ENCODE measurements at regions not wholly inside any gene's neighbourhood (a gene's known extent, or its start where the extent isn't known, plus 50 kb on each side); places are given as distances from the start of the nearest gene placed in this dataset.

DNA sequence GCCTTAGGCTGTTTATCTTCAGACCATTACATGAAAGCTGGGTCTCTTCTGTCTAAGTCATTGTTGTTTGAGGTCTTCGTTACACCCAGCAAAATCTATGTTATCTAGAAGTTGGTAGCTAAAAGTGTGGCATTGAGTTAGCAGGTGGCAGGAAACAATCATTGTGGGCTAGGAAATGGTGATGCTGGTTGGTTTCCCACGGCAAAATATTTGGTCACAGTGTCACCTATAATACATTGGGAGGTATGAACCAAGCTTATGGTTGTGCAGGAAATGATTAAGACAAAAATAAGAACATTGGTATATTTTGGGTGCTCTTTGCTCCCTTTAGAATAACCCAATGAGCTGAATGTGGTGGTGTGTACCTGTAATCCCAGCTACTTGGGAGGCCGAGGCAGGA lies 169.7 kb downstream of the TRIM33 start:
- Histone ChIP-seq H3K4me3 (replicated peaks in 1 of 2; ENCODE audit: low read depth in 1 of 2, low read length in 2 of 2) (no peak overlapping the region), H3K4me1 (ENCODE audit: control insufficient read depth in 1 of 2, insufficient read depth in 2 of 2, low read length in 2 of 2) (peaks cover 0 to 5% of the 10 kb centered on the region in 2 experiments; a peak in 1 of 4 replicates), H3K9me3 (ENCODE audit: control insufficient read depth in 1 of 2, insufficient read depth in 1 of 2, low read depth in 1 of 2, low read length in 2 of 2) (no peaks in the 10 kb centered on the region), H4K20me1 (ENCODE audit: insufficient read depth) (no peaks in the 10 kb centered on the region), H3K36me3 (ENCODE audit: control insufficient read depth in 1 of 2, insufficient read depth in 2 of 2, low read length in 2 of 2) (no peaks in the 10 kb centered on the region), H3K9me2 (ENCODE audit: insufficient read depth) (no peaks in the 10 kb centered on the region), H3K27ac (ENCODE audit: low read depth, low read length) (no peak overlapping the region), H3K79me2 (ENCODE audit: insufficient read depth, low read length) (no peaks in the 10 kb centered on the region), H3K27me3 (ENCODE audit: insufficient read depth, low read length) (no peaks in the 10 kb centered on the region), H2AFZ (ENCODE audit: low read depth, low read length, poor library complexity, severe bottlenecking) (no peak overlapping the region), H3K9ac (ENCODE audit: low read length) (no peak overlapping the region), H3K4me2 (ENCODE audit: low read length) (no peak overlapping the region)
- no TSS peak for BruUV-seq (replicated peaks)
- ATAC-seq (no peak), DNase-seq (ENCODE audit: low read depth, low spot score) (no peak)
- RAD21 ChIA-PET (ENCODE audit: low non-redundant PET in 1 of 2, low total read pairs in 2 of 2, uncharacterized antibody in 2 of 2, unreplicated experiment in 2 of 2): no interaction called here
- no peak for TF ChIP-seq SRF (IDR thresholded peaks at IDR 0.05; ENCODE audit: low read depth)
- TF ChIP-seq, protein P1, sequence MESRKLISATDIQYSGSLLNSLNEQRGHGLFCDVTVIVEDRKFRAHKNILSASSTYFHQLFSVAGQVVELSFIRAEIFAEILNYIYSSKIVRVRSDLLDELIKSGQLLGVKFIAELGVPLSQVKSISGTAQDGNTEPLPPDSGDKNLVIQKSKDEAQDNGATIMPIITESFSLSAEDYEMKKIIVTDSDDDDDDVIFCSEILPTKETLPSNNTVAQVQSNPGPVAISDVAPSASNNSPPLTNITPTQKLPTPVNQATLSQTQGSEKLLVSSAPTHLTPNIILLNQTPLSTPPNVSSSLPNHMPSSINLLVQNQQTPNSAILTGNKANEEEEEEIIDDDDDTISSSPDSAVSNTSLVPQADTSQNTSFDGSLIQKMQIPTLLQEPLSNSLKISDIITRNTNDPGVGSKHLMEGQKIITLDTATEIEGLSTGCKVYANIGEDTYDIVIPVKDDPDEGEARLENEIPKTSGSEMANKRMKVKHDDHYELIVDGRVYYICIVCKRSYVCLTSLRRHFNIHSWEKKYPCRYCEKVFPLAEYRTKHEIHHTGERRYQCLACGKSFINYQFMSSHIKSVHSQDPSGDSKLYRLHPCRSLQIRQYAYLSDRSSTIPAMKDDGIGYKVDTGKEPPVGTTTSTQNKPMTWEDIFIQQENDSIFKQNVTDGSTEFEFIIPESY (IDR thresholded peaks at IDR 0.05; ENCODE audit: extremely low read depth, insufficient replicate concordance, low read length): no peak
- POLR2A ChIA-PET: no interaction called here
- CTCF ChIA-PET: no interaction called here
- intact Hi-C loops (cut with micrococcal nuclease): no loop called here

DNA sequence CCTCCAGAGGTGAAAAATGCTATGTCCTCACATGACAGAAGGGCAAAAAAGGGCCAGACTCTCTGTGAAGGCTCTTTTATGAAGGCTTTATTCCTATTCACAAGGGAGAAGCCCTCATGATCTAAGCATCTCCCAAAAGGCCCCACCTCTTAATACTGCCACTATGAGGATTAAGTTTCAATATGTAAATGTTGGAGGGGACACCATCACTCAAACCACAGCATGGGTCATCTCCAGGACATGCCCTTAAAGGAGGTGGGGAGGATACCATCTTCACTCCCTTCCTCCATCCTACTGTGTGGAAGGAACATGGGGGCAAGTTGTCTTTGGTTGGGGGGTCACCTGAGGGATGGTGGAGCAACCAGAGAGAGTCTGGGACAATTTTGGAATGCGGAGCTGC lies 170.1 kb downstream of the TRIM33 start:
- TF ChIP-seq TCF7L2 (IDR thresholded peaks at IDR 0.05; ENCODE audit: borderline replicate concordance, extremely low read depth, insufficient read depth, insufficient read length) (no peak), ZFX (IDR thresholded peaks at IDR 0.05) (no peak), JUND (IDR thresholded peaks at IDR 0.05) (no peak), RAD21 (IDR thresholded peaks at IDR 0.05; ENCODE audit: low read depth) (no peak), POLR2A (IDR thresholded peaks at IDR 0.05; ENCODE audit: borderline replicate concordance, extremely low read depth, insufficient read depth, insufficient read length) (no peak), EGR1 (IDR thresholded peaks at IDR 0.05; ENCODE audit: low read depth) (no peak)
- H3K9ac ChIP-seq (ENCODE audit: low read length): no peak overlapping the region
- H3K4me2 ChIP-seq (ENCODE audit: low read length): no peak overlapping the region
- BruUV-seq (replicated peaks): no TSS peak
- no peak overlapping the region for H3K27ac ChIP-seq (ENCODE audit: low read depth, low read length)
- ATAC-seq (no peak), DNase-seq (ENCODE audit: low read depth, low spot score) (no peak)
- intact Hi-C loops (cut with micrococcal nuclease): no loop called here
- H3K4me3 ChIP-seq (replicated peaks in 1 of 2; ENCODE audit: low read depth in 1 of 2, low read length in 2 of 2): no peak overlapping the region
- no peaks in the 10 kb centered on the region for H3K79me2 ChIP-seq (ENCODE audit: insufficient read depth, low read length)
- POLR2A ChIA-PET: no interaction called here
- H3K9me2 ChIP-seq (ENCODE audit: insufficient read depth): no peaks in the 10 kb centered on the region
- CTCF ChIA-PET: no interaction called here
- H3K27me3 ChIP-seq (ENCODE audit: insufficient read depth, low read length): no peaks in the 10 kb centered on the region
- H2AFZ ChIP-seq (ENCODE audit: low read depth, low read length, poor library complexity, severe bottlenecking): no peak overlapping the region
- H3K9me3 ChIP-seq (ENCODE audit: control insufficient read depth in 1 of 2, insufficient read depth in 1 of 2, low read depth in 1 of 2, low read length in 2 of 2): no peaks in the 10 kb centered on the region
- H3K4me1 ChIP-seq (ENCODE audit: control insufficient read depth in 1 of 2, insufficient read depth in 2 of 2, low read length in 2 of 2): peaks cover 0 to 1% of the 10 kb centered on the region in 2 experiments; a peak in 1 of 4 replicates
- H3K36me3 ChIP-seq (ENCODE audit: control insufficient read depth in 1 of 2, insufficient read depth in 2 of 2, low read length in 2 of 2): no peaks in the 10 kb centered on the region
- RAD21 ChIA-PET (ENCODE audit: low non-redundant PET in 1 of 2, low total read pairs in 2 of 2, uncharacterized antibody in 2 of 2, unreplicated experiment in 2 of 2): no interaction called here
- no peaks in the 10 kb centered on the region for H4K20me1 ChIP-seq (ENCODE audit: insufficient read depth)
